ENCODE measurements at regions not wholly inside any gene's neighbourhood (a gene's known extent, or its start where the extent isn't known, plus 50 kb on each side); places are given as distances from the start of the nearest gene placed in this dataset.

DNA sequence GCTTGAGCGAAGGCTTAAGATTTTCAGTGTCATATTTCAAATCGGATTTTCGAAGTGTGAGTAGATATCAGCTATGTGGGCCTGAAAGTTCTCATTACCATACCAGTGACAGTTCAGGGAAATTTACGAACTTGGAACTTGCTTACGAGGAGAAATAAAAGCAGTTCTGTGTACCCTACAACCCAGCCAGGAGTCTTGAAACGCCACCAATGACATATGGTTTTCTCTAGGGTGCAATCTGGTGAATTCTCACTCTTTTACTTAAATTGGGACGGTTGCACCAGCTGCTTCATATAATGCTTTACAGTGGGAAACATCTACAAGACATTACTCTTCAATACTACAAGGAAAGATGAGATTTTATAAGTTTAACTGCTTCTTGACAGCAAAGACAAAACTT is 253.6 kb upstream of the FOXK1 start:
- TF ChIP-seq, protein P1, sequence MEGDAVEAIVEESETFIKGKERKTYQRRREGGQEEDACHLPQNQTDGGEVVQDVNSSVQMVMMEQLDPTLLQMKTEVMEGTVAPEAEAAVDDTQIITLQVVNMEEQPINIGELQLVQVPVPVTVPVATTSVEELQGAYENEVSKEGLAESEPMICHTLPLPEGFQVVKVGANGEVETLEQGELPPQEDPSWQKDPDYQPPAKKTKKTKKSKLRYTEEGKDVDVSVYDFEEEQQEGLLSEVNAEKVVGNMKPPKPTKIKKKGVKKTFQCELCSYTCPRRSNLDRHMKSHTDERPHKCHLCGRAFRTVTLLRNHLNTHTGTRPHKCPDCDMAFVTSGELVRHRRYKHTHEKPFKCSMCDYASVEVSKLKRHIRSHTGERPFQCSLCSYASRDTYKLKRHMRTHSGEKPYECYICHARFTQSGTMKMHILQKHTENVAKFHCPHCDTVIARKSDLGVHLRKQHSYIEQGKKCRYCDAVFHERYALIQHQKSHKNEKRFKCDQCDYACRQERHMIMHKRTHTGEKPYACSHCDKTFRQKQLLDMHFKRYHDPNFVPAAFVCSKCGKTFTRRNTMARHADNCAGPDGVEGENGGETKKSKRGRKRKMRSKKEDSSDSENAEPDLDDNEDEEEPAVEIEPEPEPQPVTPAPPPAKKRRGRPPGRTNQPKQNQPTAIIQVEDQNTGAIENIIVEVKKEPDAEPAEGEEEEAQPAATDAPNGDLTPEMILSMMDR (conservative IDR thresholded peaks at IDR 0.05; ENCODE audit: low read length): no peak
- no peak for TF ChIP-seq EZH2phosphoT487 (IDR thresholded peaks at IDR 0.05; ENCODE audit: borderline replicate concordance)

All from Loucy (cell line).